ENCODE measurements at regions not wholly inside any gene's neighbourhood (a gene's known extent, or its start where the extent isn't known, plus 50 kb on each side); places are given as distances from the start of the nearest gene placed in this dataset.
A peak's percentile ranks its signal among the peaks of the same experiment; 100 is the strongest.

DNA sequence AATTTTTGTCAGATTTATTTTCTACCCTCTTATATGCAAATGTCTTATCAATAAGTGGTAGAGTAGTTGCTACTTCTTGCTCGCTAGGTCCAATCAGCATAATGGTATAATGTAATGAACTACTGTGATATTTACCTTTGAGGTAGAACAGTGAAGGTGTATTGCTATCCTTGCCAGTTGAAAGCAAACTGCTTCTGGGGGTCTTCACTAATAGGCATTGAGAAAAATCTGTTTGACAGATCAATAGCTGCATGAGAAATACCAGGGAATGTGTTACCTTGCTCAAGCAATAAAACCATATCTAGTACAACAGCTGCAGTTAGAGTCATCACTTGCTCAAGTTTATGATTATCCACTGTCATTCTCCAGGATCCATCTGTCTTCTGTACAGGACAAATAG, 50.1 kb upstream of the EFEMP1 start:
- DNase-seq (ENCODE audit: low read depth) (no peak), FAIRE-seq (no peak)
- TF ChIP-seq, protein P1, sequence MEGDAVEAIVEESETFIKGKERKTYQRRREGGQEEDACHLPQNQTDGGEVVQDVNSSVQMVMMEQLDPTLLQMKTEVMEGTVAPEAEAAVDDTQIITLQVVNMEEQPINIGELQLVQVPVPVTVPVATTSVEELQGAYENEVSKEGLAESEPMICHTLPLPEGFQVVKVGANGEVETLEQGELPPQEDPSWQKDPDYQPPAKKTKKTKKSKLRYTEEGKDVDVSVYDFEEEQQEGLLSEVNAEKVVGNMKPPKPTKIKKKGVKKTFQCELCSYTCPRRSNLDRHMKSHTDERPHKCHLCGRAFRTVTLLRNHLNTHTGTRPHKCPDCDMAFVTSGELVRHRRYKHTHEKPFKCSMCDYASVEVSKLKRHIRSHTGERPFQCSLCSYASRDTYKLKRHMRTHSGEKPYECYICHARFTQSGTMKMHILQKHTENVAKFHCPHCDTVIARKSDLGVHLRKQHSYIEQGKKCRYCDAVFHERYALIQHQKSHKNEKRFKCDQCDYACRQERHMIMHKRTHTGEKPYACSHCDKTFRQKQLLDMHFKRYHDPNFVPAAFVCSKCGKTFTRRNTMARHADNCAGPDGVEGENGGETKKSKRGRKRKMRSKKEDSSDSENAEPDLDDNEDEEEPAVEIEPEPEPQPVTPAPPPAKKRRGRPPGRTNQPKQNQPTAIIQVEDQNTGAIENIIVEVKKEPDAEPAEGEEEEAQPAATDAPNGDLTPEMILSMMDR (IDR thresholded peaks at IDR 0.05; ENCODE audit: insufficient read depth, low read length, severe bottlenecking), result no peak
- Histone ChIP-seq H3K27me3 (ENCODE audit: control insufficient read depth, insufficient read depth, low read length) (no peaks in the 10 kb centered on the region), H3K36me3 (ENCODE audit: control insufficient read depth, insufficient read depth, low read length) (no peaks in the 10 kb centered on the region), H3K4me3 (ENCODE audit: low read depth, low read length) (no peak overlapping the region)

DNA sequence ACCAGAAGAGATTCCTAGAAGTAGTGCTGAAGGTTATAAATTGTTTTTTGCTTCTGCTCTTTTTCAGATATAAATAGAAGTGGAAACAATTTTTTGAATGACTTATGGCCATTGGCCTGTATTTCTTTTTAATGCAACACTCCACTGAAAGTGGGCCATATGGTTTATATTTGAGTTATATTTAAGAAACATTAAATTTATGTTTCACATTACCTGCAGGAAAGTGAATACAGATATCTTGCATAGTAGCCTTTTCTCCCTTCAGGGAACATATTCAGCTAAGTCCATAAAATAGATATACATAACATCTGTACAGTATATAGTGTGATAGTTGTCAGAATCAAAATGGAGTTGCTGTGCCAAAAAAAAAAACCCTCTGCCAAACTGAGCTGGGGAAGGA, 53.1 kb upstream of the EFEMP1 start:
- TF ChIP-seq, protein P1 (IDR thresholded peaks at IDR 0.05; ENCODE audit: insufficient read depth, low read length, severe bottlenecking), result no peak
- no peaks in the 10 kb centered on the region for H3K27me3 ChIP-seq (ENCODE audit: control insufficient read depth, insufficient read depth, low read length)
- no peak for FAIRE-seq
- no peak for DNase-seq (ENCODE audit: low read depth)
- no peak overlapping the region for H3K4me3 ChIP-seq (ENCODE audit: low read depth, low read length)
- H3K36me3 ChIP-seq (ENCODE audit: control insufficient read depth, insufficient read depth, low read length), result no peaks in the 10 kb centered on the region

DNA sequence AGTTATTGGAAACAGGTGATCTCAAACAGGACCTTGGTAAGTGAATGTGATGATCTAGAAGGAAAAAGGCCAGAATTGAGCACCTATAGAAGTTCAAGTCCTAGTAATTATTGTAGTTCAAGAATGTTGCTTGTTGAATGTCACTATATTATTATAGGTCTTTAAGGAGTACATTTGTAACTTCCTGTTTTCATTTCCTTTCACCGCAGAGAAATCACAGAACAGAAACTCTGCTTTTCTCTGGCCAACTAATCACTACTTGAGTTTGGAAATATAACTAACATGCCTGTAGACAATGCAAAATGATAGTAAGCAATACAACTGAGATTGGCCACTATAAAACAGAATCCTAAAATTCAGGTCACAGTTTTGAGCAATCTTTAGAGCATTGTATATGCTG, 61.8 kb upstream of the EFEMP1 start:
- Histone ChIP-seq H3K27me3 (ENCODE audit: control insufficient read depth, insufficient read depth, low read length) (no peaks in the 10 kb centered on the region), H3K4me3 (ENCODE audit: low read depth, low read length) (no peak overlapping the region), H3K36me3 (ENCODE audit: control insufficient read depth, insufficient read depth, low read length) (no peaks in the 10 kb centered on the region)
- DNase-seq (ENCODE audit: low read depth), result no peak
- no peak for FAIRE-seq
- TF ChIP-seq, protein P1 (IDR thresholded peaks at IDR 0.05; ENCODE audit: insufficient read depth, low read length, severe bottlenecking), result no peak

DNA sequence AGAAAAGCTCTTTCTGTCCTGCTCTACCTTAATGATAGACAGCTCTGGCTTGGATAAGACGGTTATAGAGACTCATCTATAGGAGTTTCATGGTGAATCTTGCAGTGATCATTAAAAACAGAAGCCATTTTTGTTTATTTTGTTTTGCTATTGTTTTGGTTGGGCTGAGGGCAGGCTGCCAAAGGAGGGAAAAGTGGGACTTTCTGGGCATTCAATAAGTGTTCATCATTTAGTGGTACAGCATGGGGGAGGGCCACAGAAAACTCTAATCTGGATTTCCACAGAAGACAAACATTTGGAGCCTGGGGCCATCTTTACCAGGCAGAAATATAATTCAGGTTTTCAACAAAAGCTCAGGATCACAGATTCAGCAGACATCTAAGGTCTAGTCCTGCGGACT, 62.4 kb upstream of the EFEMP1 start:
- FAIRE-seq, result peak; percentile 70
- no peaks in the 10 kb centered on the region for H3K27me3 ChIP-seq (ENCODE audit: control insufficient read depth, insufficient read depth, low read length)
- no peak overlapping the region for H3K4me3 ChIP-seq (ENCODE audit: low read depth, low read length)
- no peaks in the 10 kb centered on the region for H3K36me3 ChIP-seq (ENCODE audit: control insufficient read depth, insufficient read depth, low read length)
- TF ChIP-seq, protein P1 (IDR thresholded peaks at IDR 0.05; ENCODE audit: insufficient read depth, low read length, severe bottlenecking), result no peak
- DNase-seq (ENCODE audit: low read depth), result no peak

DNA sequence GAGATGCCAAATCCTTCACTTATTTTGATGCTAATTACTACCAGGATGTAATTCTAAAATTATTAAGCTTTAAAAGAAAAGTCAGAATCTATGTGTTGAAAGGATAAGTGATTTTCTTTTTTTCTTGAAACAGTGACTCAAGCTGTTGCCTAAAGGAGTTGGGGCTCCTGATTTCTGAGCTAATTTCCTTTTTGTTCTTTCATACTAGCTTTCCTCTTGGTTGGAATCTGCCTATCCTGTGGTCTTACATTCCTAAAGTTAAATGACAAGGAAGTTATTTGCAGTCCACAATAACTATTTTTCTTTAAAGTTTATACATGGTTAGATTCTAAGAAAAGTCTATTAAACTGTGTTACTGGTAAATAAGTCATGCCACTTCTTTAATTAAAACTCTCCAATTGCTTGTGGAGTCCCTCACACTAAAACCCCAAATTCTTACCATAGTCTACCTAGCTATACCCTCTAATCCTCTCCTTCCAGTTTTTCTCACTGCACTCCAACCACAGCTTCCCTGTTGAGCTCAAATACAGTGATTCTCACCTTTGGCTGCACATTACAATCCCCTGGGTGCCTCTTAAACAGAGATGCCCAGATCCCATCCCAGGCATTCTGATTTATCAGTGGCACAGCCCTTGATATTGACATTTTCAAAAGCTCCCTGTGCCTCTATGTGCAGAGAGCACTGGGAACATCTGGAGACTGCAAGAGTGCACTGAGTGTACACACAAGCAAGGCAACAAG, 63.3 kb upstream of the EFEMP1 start:
- Histone ChIP-seq H3K27me3 (ENCODE audit: control insufficient read depth, insufficient read depth, low read length) (no peaks in the 10 kb centered on the region), H3K36me3 (ENCODE audit: control insufficient read depth, insufficient read depth, low read length) (no peaks in the 10 kb centered on the region), H3K4me3 (ENCODE audit: low read depth, low read length) (no peak overlapping the region)
- FAIRE-seq (no peak), DNase-seq (ENCODE audit: low read depth) (no peak)
- TF ChIP-seq, protein P1 (IDR thresholded peaks at IDR 0.05; ENCODE audit: insufficient read depth, low read length, severe bottlenecking), result no peak

DNA sequence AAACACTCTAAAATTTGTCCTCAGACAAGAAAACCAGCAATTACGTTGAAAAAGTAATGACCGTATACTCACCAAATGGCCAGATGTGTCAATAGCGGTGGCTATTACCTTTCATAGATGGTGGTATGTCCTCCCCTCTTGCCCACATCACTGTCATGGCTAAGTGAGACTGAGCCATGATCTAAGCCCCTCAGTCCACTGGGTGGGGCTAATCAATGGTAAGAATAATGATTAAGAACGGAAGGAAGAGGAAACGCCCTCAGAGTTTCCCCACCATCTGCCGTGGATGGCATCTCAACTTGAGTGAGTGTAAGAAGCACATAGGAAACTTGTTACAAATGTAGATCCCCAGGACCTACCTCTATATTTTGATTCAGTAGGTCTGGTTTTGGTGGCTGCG, 65.8 kb upstream of the EFEMP1 start:
- TF ChIP-seq, protein P1 (IDR thresholded peaks at IDR 0.05; ENCODE audit: insufficient read depth, low read length, severe bottlenecking), result no peak
- FAIRE-seq (no peak), DNase-seq (ENCODE audit: low read depth) (no peak)
- Histone ChIP-seq H3K4me3 (ENCODE audit: low read depth, low read length) (no peak overlapping the region), H3K27me3 (ENCODE audit: control insufficient read depth, insufficient read depth, low read length) (no peaks in the 10 kb centered on the region), H3K36me3 (ENCODE audit: control insufficient read depth, insufficient read depth, low read length) (no peaks in the 10 kb centered on the region)
